ENCODE measurements at regions not wholly inside any gene's neighbourhood (a gene's known extent, or its start where the extent isn't known, plus 50 kb on each side); places are given as distances from the start of the nearest gene placed in this dataset.

- no peak for TF ChIP-seq CTCF (IDR thresholded peaks at IDR 0.05)
Observed at GRCh38 chr3:27560484-27561056, 76.4 kb upstream of the SLC4A7 start.

GRCh38 chr3:27559835-27560234 lies 75.7 kb upstream of the SLC4A7 start:
- TF ChIP-seq CTCF (IDR thresholded peaks at IDR 0.05), result no peak

- no peak for TF ChIP-seq CTCF (IDR thresholded peaks at IDR 0.05)
Observed at GRCh38 chr3:27559381-27559780, 75.2 kb upstream of the SLC4A7 start.

- TF ChIP-seq CTCF (IDR thresholded peaks at IDR 0.05), result no peak
Observed at GRCh38 chr3:27557411-27557810, 73.2 kb upstream of the SLC4A7 start.

GRCh38 chr3:27556887-27557286 lies 72.7 kb upstream of the SLC4A7 start:
- TF ChIP-seq CTCF (IDR thresholded peaks at IDR 0.05), result no peak

- no peak for TF ChIP-seq CTCF (IDR thresholded peaks at IDR 0.05)
Observed at GRCh38 chr3:27554706-27555105, 70.5 kb upstream of the SLC4A7 start.

GRCh38 chr3:27553886-27554540 lies 69.8 kb upstream of the SLC4A7 start:
- TF ChIP-seq CTCF (IDR thresholded peaks at IDR 0.05), result no peak

- TF ChIP-seq CTCF (IDR thresholded peaks at IDR 0.05), result no peak
Observed at GRCh38 chr3:27545061-27545460, 60.9 kb upstream of the SLC4A7 start.

Data from LNCAP (cell line).